Neural progenitor cell (in vitro differentiated cells): ENCODE measurements at regions not wholly inside any gene's neighbourhood (a gene's known extent, or its start where the extent isn't known, plus 50 kb on each side); places are given as distances from the start of the nearest gene placed in this dataset.
"Not testable (repeated sequence)": the region's sequence is repeated elsewhere in the genome, so short reads cannot be mapped to it uniquely, and the experiment has no call there.

ENCODE experiments used
- DNase-seq: peaks from one replicate; pipeline ENCODE4 v3.0.0-alpha.2; 2016; ENCODE audit warnings: low spot score
- H2AFZ ChIP-seq: fragments of 200-600 bp; sonication (generic); replicated peaks from 2 replicates; pipeline ENCODE4 v1.6.1; 2016; ENCODE audit warnings: antibody characterized with exemption
- H3F3A ChIP-seq: fragments of 200-600 bp; sonication (generic); 2 replicates; pipeline ENCODE4 v1.6.1; 2016; ENCODE audit warnings: antibody characterized with exemption, low read depth
- H3K27ac ChIP-seq: fragments of 200-600 bp; sonication (generic); 2 replicates; pipeline ENCODE4 v1.5.1; 2016; ENCODE audit warnings: mild to moderate bottlenecking
- H3K27me3 ChIP-seq: fragments of 200-600 bp; sonication (generic); 2 replicates; pipeline ENCODE4 v1.6.1; 2016; ENCODE audit warnings: mild to moderate bottlenecking, moderate library complexity
- H3K36me3 ChIP-seq: fragments of 200-600 bp; sonication (generic); 2 replicates; pipeline ENCODE4 v1.5.1; 2016
- H3K4me1 ChIP-seq: fragments of 200-600 bp; sonication (generic); 2 replicates; pipeline ENCODE4 v1.6.1; 2016; ENCODE audit warnings: mixed run types
- H3K4me2 ChIP-seq: fragments of 200-600 bp; sonication (generic); 2 replicates; pipeline ENCODE4 v1.6.1; 2016
- H3K4me3 ChIP-seq: fragments of 200-600 bp; sonication (generic); 2 replicates; pipeline ENCODE4 v1.5.1; 2016
- H3K79me2 ChIP-seq: fragments of 200-600 bp; sonication (generic); 2 replicates; pipeline ENCODE4 v1.6.1; 2016; ENCODE audit warnings: low read depth
- H3K9ac ChIP-seq: fragments of 200-600 bp; sonication (generic); 2 replicates; pipeline ENCODE4 v1.6.1; 2016
- H3K9me3 ChIP-seq: fragments of 200-600 bp; sonication (generic); 2 replicates; pipeline ENCODE4 v1.5.1; 2016; ENCODE audit warnings: low read depth
- H4K20me1 ChIP-seq: fragments of 200-600 bp; sonication (generic); 2 replicates; pipeline ENCODE4 v1.6.1; 2016; ENCODE audit warnings: low read depth
- H3K27ac Mint-ChIP-seq: 3 replicates; pipeline ENCODE4 v1.8.0; 2021; ENCODE audit warnings: mixed read lengths
- H3K27me3 Mint-ChIP-seq: 2 replicates; pipeline ENCODE4 v1.8.0; 2022; ENCODE audit warnings: low read depth, mild to moderate bottlenecking, inconsistent platforms, moderate library complexity, mixed read lengths; ENCODE audit not compliant: insufficient read depth
- H3K36me3 Mint-ChIP-seq: 3 replicates; pipeline ENCODE4 v1.8.0; 2021; ENCODE audit warnings: mixed read lengths
- H3K4me1 Mint-ChIP-seq: 3 replicates; pipeline ENCODE4 v1.8.0; 2021; ENCODE audit warnings: mixed read lengths
- H3K4me3 Mint-ChIP-seq: 3 replicates; pipeline ENCODE4 v1.8.0; 2021; ENCODE audit warnings: mild to moderate bottlenecking, moderate library complexity, mixed read lengths
- H3K9me3 Mint-ChIP-seq: 3 replicates; pipeline ENCODE4 v1.8.0; 2020; ENCODE audit warnings: mixed read lengths
- EZH2 ChIP-seq: fragments of 200-600 bp; sonication (generic); IDR thresholded peaks from 2 replicates; pipeline ENCODE4 v1.6.1; 2017; ENCODE audit warnings: antibody characterized with exemption, mild to moderate bottlenecking, moderate library complexity
- EZH2phosphoT487 ChIP-seq: fragments of 200-600 bp; sonication (generic); IDR thresholded peaks from 2 replicates; pipeline ENCODE4 v1.6.1; 2017; ENCODE audit warnings: antibody characterized with exemption
- TF ChIP-seq, protein P1 (sequence below): fragments of 200-600 bp; sonication (generic); IDR thresholded peaks from 2 replicates; pipeline ENCODE4 v1.5.1; 2017; ENCODE audit warnings: antibody characterized with exemption, mild to moderate bottlenecking

DNA sequence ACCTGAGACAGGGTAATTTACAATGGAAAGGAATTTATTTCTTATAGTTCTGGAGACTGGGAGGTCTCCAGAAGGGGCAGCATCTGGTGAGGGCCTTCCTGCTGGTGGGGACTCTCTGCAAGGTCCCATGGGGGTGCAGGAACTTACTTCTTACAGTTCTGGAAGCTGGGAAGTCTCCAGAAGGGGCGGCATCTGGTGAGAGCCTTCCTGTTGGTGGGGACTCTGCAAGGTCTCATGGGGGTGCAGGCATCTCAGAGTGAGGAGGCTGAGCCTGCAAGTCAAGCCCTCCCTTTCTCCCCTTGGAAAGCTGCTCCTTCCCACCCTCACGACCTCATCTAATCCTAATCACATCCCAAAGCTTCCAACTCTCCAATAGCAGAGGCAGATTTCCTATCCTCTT lies 157.4 kb downstream of the FOXL1 start:
- Mint-ChIP-seq H3K9me3 (peaks cover 7% of the 10 kb centered on the region), H3K27ac (no peak overlapping the region), H3K4me3 (no peak overlapping the region), H3K27me3 (peaks cover 27% of the 10 kb centered on the region), H3K4me1 (peaks cover 55% of the 10 kb centered on the region), H3K36me3 (peaks cover 2% of the 10 kb centered on the region)
- Histone ChIP-seq H3K4me3 (no peak overlapping the region), H3F3A (peaks cover 7% of the 10 kb centered on the region), H2AFZ (no peak overlapping the region), H3K36me3 (no peaks in the 10 kb centered on the region), H3K27ac (no peak overlapping the region), H4K20me1 (no peaks in the 10 kb centered on the region), H3K9me3 (no peaks in the 10 kb centered on the region), H3K4me1 (peaks cover 39% of the 10 kb centered on the region), H3K9ac (no peak overlapping the region), H3K27me3 (peaks cover 28% of the 10 kb centered on the region), H3K79me2 (no peaks in the 10 kb centered on the region), H3K4me2 (no peak overlapping the region)
- no peak for TF ChIP-seq EZH2phosphoT487
- no peak for TF ChIP-seq EZH2
- TF ChIP-seq, protein P1, sequence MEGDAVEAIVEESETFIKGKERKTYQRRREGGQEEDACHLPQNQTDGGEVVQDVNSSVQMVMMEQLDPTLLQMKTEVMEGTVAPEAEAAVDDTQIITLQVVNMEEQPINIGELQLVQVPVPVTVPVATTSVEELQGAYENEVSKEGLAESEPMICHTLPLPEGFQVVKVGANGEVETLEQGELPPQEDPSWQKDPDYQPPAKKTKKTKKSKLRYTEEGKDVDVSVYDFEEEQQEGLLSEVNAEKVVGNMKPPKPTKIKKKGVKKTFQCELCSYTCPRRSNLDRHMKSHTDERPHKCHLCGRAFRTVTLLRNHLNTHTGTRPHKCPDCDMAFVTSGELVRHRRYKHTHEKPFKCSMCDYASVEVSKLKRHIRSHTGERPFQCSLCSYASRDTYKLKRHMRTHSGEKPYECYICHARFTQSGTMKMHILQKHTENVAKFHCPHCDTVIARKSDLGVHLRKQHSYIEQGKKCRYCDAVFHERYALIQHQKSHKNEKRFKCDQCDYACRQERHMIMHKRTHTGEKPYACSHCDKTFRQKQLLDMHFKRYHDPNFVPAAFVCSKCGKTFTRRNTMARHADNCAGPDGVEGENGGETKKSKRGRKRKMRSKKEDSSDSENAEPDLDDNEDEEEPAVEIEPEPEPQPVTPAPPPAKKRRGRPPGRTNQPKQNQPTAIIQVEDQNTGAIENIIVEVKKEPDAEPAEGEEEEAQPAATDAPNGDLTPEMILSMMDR, result no peak
- no peak for DNase-seq

DNA sequence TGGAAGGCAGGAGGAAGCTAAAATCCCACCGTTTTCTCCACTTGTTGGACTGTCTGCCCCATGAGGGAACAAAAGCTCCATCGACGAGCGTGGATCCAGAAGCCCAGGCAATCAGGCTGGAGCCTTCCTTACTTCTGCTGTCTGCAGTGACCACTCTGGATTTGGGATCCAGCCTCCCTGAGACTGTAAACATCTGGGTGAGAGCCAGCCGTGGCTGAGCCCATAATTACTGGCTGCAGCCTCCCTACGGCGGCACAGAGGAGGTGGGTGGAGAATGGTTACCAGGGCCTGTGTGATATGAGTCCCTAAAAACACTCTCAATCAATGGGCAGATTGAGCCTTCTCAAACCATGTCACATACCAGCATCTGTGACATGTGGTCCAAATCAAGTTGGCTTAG lies 158.2 kb downstream of the FOXL1 start:
- H3K36me3 Mint-ChIP-seq, result peaks cover 2% of the 10 kb centered on the region
- H3K27ac Mint-ChIP-seq, result no peak overlapping the region

DNA sequence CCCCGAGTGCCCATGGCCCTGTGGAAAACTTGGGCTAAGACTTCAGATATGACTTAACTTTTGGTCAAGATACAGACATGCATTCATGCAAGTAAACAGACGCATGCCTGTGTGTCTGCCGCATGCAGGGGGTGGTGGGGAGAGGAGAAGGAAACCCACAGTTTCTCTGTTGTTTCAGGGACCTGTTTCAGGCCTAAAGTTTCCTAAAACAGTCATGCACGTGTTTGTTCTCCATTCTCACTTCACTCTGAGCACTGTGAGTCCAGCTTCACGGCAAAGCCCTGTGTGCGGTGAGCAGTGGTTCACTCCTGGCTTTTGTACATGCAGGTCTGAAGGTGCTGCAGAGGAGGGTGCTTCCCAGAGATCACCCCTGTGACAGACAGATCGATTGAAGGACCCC lies 158.7 kb downstream of the FOXL1 start:
- Histone ChIP-seq H3K36me3 (no peaks in the 10 kb centered on the region), H3K4me1 (peaks cover 35% of the 10 kb centered on the region), H3K4me3 (no peak overlapping the region), H3K79me2 (no peaks in the 10 kb centered on the region), H3K9me3 (no peaks in the 10 kb centered on the region), H4K20me1 (no peaks in the 10 kb centered on the region), H2AFZ (no peak overlapping the region), H3K27me3 (peaks cover 24% of the 10 kb centered on the region), H3K27ac (no peak overlapping the region), H3K4me2 (no peak overlapping the region), H3F3A (peaks cover 7% of the 10 kb centered on the region), H3K9ac (no peak overlapping the region)
- H3K4me1 Mint-ChIP-seq, result peaks cover 62% of the 10 kb centered on the region
- peaks cover 7% of the 10 kb centered on the region for H3K9me3 Mint-ChIP-seq
- H3K27ac Mint-ChIP-seq, result no peak overlapping the region
- DNase-seq, result no peak
- peak overlapping the region; percentile 46 for H3K4me3 Mint-ChIP-seq
- H3K36me3 Mint-ChIP-seq, result peaks cover 2% of the 10 kb centered on the region
- peaks cover 24% of the 10 kb centered on the region for H3K27me3 Mint-ChIP-seq
- TF ChIP-seq, protein P1, result no peak
- TF ChIP-seq EZH2phosphoT487 (no peak), EZH2 (no peak)

More for the DNA sequence above, 158.2 kb downstream of the FOXL1 start:
- no peaks in the 10 kb centered on the region for H3K9me3 ChIP-seq
- H3K27me3 ChIP-seq, result peaks cover 28% of the 10 kb centered on the region
- no peak overlapping the region for H3K4me3 Mint-ChIP-seq
- no peaks in the 10 kb centered on the region for H3K79me2 ChIP-seq
- no peak overlapping the region for H3K9ac ChIP-seq
- H3K4me3 ChIP-seq, result no peak overlapping the region
- H4K20me1 ChIP-seq, result no peaks in the 10 kb centered on the region
- H3F3A ChIP-seq, result peaks cover 7% of the 10 kb centered on the region
- H2AFZ ChIP-seq, result no peak overlapping the region
- no peak overlapping the region for H3K27ac ChIP-seq
- H3K27me3 Mint-ChIP-seq, result peaks cover 23% of the 10 kb centered on the region
- no peaks in the 10 kb centered on the region for H3K36me3 ChIP-seq
- peaks cover 34% of the 10 kb centered on the region for H3K4me1 ChIP-seq
- TF ChIP-seq EZH2 (no peak), EZH2phosphoT487 (no peak)
- TF ChIP-seq, protein P1, result no peak
- H3K4me2 ChIP-seq, result no peak overlapping the region
- DNase-seq, result no peak
- peaks cover 7% of the 10 kb centered on the region for H3K9me3 Mint-ChIP-seq
- peaks cover 58% of the 10 kb centered on the region for H3K4me1 Mint-ChIP-seq

DNA sequence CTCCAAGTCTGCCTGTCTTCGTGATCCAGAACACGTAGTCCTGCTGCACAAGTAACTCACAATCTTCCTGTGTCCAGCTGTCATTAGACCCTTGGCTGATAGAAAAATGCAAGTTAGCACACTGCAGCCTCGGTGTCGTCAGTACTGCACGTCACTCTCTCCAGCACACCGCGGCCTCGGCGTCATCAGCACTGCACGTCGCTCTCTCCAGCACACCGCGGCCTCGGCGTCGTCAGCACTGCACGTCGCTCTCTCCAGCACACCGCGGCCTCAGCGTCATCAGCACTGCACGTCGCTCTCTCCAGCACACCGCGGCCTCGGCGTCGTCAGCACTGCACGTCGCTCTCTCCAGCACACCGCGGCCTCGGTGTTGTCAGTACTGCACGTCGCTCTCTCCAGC lies 160.0 kb downstream of the FOXL1 start:
- H3K36me3 ChIP-seq, H3K27ac ChIP-seq, H3K36me3 Mint-ChIP-seq, H3K4me3 Mint-ChIP-seq, H3K4me2 ChIP-seq, H3K9me3 Mint-ChIP-seq, H3K9me3 ChIP-seq, H2AFZ ChIP-seq, H3K4me3 ChIP-seq, H3K27ac Mint-ChIP-seq, H3F3A ChIP-seq, H3K9ac ChIP-seq, H3K79me2 ChIP-seq, DNase-seq, H4K20me1 ChIP-seq: not testable (repeated sequence)
- Mint-ChIP-seq H3K4me1 (peaks cover 57% of the 10 kb centered on the region), H3K27me3 (peaks cover 15% of the 10 kb centered on the region)
- Histone ChIP-seq H3K4me1 (peaks cover 24% of the 10 kb centered on the region), H3K27me3 (peaks cover 12% of the 10 kb centered on the region)
